22Rv1 (cell line): ENCODE measurements at regions not wholly inside any gene's neighbourhood (a gene's known extent, or its start where the extent isn't known, plus 50 kb on each side); places are given as distances from the start of the nearest gene placed in this dataset.

Experiments used
- ZFX ChIP-seq: fragments of 450-650 bp; IDR thresholded peaks from 2 replicates; pipeline ENCODE4 v1.6.1; 2017; ENCODE audit warnings: antibody characterized with exemption, borderline replicate concordance
- TF ChIP-seq, protein P1 (sequence below): fragments of 450-650 bp; IDR thresholded peaks from 2 replicates; pipeline ENCODE4 v1.5.1; 2017; ENCODE audit warnings: mild to moderate bottlenecking

DNA sequence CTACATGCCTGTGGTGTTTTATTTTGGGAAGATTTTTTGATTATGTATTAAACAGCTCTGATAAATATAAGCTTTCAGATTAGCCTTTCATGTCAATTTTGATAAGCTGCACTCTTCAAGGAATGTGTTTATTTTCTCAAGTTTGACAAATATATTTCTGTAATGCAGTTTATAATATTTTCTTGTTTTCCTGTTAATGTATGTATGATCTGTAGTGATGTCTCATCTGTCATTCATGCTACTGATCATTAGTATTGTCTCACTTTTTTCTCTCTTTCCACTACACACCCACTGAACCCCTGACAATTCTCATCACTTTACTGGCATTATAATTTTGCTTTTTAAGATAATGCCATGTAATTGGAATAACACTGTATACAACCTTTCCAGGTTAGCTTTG is 100.9 kb downstream of the TMEM18 start:
- no peak for TF ChIP-seq ZFX
- TF ChIP-seq, protein P1, sequence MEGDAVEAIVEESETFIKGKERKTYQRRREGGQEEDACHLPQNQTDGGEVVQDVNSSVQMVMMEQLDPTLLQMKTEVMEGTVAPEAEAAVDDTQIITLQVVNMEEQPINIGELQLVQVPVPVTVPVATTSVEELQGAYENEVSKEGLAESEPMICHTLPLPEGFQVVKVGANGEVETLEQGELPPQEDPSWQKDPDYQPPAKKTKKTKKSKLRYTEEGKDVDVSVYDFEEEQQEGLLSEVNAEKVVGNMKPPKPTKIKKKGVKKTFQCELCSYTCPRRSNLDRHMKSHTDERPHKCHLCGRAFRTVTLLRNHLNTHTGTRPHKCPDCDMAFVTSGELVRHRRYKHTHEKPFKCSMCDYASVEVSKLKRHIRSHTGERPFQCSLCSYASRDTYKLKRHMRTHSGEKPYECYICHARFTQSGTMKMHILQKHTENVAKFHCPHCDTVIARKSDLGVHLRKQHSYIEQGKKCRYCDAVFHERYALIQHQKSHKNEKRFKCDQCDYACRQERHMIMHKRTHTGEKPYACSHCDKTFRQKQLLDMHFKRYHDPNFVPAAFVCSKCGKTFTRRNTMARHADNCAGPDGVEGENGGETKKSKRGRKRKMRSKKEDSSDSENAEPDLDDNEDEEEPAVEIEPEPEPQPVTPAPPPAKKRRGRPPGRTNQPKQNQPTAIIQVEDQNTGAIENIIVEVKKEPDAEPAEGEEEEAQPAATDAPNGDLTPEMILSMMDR = no peak
